Adrenal gland (tissue), 5 donors: ENCODE measurements at regions not wholly inside any gene's neighbourhood (a gene's known extent, or its start where the extent isn't known, plus 50 kb on each side); places are given as distances from the start of the nearest gene placed in this dataset.

Experiments
- POLR2A ChIP-seq, 2 donors: fragments of 450-650 bp; IDR thresholded peaks; one replicate each; pipeline ENCODE4 v1.6.1; 2017; ENCODE audit warnings: antibody characterized with exemption in 2 of 2, mild to moderate bottlenecking in 2 of 2, moderate library complexity in 1 of 2
- TF ChIP-seq, protein P1 (sequence below), 6 experiments: fragments of 450-650 bp in 4 of 6; fragments of 200-600 bp in 2 of 6; sonication (generic) in 1 of 6; IDR thresholded peaks; 1 replicate in 5 of 6; 2 replicates in 1 of 6; pipeline versions ENCODE4 v1.5.1 to v1.8.0; 2016 to 2021; ENCODE audit warnings: antibody characterized with exemption in 6 of 6, mild to moderate bottlenecking in 2 of 6, moderate library complexity in 1 of 6
- donor health status: DM: no; HTN: no; CAD: no.

DNA sequence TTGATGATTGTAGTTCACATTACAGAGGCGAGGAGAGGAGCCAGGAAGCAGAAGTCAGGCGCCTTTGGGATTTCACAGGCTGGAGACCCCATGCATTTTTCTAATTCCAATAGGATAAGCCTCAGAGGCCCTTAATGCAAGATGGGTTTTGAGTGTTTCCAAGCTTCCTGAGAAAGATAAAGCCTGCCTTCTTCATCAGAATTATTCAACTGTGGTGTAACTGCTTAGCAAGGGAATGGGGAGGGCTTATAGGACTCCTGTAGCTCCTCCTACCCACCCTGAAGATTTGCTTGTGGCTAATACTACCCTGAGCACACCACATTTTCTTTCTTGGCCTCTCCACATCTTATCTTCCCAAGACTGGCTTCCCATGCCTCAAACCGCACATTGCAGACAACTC lies 151.1 kb upstream of the ISX start:
- TF ChIP-seq, protein P1, sequence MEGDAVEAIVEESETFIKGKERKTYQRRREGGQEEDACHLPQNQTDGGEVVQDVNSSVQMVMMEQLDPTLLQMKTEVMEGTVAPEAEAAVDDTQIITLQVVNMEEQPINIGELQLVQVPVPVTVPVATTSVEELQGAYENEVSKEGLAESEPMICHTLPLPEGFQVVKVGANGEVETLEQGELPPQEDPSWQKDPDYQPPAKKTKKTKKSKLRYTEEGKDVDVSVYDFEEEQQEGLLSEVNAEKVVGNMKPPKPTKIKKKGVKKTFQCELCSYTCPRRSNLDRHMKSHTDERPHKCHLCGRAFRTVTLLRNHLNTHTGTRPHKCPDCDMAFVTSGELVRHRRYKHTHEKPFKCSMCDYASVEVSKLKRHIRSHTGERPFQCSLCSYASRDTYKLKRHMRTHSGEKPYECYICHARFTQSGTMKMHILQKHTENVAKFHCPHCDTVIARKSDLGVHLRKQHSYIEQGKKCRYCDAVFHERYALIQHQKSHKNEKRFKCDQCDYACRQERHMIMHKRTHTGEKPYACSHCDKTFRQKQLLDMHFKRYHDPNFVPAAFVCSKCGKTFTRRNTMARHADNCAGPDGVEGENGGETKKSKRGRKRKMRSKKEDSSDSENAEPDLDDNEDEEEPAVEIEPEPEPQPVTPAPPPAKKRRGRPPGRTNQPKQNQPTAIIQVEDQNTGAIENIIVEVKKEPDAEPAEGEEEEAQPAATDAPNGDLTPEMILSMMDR (IDR thresholded peaks at IDR 0.05): no peak
- TF ChIP-seq POLR2A (IDR thresholded peaks at IDR 0.05): no peak
